Activated gamma-delta T cell treated with anti-CD3 and anti-CD28 coated beads, Interleukin-2, amount 50 U/mL, for 16 hours (primary cell): ENCODE measurements at regions not wholly inside any gene's neighbourhood (a gene's known extent, or its start where the extent isn't known, plus 50 kb on each side); places are given as distances from the start of the nearest gene placed in this dataset.

Experiments used
- DNase-seq: peaks from one replicate; pipeline ENCODE4 v3.0.0-alpha.2; 2020; ENCODE audit warnings: low read depth

DNA sequence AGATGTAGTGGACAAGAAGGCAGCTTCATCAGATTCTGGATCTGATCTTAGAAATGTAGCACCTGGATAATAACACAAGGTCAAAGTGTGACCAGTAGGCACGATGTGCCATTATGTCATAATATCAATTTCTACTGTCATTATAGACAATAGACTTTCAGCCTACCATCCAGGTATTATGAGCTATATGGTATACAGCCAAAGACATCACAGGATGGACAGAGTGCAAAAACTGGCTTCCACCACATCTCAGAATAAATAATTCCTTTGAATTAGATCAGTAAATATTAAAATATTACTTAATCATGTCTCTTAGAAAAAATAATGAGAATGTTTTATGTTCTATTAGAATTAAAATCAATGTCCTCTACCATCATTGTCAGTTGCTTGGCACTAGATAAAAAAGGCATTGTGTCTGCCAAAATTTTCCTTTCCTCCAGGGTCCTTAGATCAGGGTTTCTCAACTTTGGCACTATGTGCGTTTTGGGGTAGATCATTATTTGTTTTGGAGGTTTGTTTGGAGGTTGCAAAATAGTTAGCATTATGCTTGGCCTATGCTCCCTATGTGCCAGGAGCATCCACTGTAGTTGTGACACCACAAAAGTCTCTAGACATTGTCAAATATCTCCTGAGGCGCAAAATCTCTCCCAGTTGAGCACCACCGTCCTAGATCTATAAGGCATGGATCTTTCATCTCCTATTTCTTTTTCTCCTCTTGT is 86.7 kb upstream of the NRIP1 start:
- DNase-seq: no peak

DNA sequence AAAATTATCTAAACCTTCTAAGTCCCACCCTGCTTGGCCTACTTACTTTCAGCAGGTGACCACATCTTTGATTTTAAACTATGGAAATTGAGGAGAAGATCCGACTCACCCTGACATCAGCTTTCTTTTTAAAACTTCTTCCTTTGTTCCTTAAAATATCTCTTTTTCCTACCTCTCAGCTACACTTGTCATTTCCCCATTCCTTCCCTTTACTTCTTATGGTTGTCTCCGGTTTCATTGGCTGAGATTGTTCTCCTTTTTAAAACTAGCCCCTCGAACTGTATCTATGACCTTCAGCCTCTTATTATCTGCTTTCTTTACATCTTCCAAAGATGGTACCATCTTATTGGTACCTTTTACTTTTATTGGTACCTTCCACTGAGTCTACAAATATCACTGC is 87.8 kb upstream of the NRIP1 start:
- no peak for DNase-seq

GRCh38 chr21:15159382-15160020 is 94.7 kb upstream of the NRIP1 start:
- no peak for DNase-seq

- no peak for DNase-seq
Measured at GRCh38 chr21:15160136-15160535, 95.3 kb upstream of the NRIP1 start.

DNA sequence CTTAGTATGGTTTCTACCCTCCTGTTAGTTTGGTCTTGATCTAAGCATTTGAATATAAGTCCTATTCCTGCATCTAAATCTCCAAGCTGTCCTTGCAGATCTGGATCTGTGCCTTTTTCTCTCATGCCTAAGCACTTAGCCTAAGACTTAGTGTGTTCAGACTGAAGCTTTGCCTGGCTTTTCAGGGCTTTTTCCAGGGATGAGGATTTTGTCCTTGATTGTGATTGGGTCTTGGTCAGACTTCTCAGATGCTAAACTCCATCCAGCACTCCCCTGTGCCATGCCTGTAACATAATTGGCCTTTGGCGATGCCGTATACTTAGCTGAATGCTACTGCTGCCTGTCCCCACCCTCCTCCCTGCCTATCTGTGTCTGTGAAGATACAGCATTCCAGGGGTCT is 98.1 kb upstream of the NRIP1 start:
- DNase-seq: no peak

- no peak for DNase-seq
Measured at GRCh38 chr21:15164273-15164672, 99.5 kb upstream of the NRIP1 start.

DNA sequence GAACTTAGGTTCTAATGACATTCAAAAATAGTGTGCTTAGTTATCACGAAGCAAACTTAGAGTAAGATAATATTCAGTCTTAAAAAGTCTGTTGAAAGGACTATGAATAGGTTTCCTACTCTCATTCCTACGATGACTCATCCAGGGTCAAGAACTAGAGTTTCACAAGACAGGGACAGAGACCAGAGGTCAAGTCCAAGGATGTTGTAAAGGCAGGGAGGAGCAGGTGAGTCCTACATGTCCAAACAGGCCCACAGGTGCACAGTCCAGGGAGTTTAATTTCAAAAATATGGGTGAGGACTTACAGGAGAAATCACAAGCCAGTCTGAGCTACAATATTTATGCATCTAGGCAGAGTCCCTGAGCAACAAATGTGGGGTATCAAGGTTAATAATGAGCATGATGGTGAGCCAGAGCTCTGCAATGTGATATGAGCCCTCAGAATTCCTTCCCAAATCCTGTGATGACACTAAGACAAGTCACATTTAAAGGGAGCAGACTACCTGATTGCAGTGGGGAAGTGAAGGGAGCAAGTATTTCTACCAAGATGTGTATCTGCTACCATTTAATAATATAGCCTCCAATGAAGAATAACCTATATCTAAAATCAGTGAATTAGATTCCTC is 100.0 kb upstream of the NRIP1 start:
- no peak for DNase-seq

DNA sequence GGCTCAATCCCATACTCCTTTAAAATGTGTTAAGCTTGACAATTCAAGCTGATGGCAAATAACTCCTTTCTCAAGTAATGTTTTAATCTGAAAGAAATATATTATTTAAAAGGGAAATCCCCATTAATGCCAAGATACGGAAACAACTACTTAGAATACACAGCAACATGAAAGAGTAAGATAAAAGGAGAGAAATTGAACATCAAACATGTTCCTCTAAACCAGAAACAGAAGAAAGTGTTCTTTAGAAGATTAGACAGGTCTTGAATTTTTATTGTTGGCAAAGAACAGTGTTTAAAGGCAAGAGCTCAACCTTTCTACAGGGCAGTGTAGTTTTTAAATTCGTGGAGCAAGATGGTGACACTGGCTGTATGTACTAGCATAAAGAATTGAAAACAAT is 105.8 kb upstream of the NRIP1 start:
- no peak for DNase-seq

GRCh38 chr21:15171546-15171945 is 106.7 kb upstream of the NRIP1 start:
- no peak for DNase-seq

- DNase-seq: no peak
Measured at GRCh38 chr21:15172963-15173362, 108.2 kb upstream of the NRIP1 start.

GRCh38 chr21:15174923-15175322 is 110.1 kb upstream of the NRIP1 start:
- no peak for DNase-seq

- no peak for DNase-seq
Measured at GRCh38 chr21:15182731-15183130, 117.9 kb upstream of the NRIP1 start.

DNA sequence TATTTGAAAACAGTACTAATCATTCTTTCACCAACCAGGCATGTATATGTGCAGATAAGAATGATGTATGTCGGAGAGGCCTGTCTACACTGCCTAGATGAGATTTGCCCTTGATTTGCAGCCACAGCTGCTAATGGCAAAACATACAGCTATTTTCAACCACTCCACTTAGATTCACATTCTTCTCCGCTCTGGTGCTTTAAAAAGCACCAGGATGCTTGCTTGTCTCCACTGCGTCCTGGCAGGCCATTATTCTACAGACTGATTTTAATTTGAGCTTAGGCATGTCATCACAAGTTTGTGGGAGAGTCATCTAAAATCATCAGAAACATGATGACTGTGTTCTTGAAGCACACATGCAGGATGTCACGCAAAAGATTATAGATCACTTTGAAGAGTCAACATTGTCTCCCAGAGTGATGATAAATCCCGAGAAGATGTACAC is 119.0 kb upstream of the NRIP1 start:
- DNase-seq: no peak

DNA sequence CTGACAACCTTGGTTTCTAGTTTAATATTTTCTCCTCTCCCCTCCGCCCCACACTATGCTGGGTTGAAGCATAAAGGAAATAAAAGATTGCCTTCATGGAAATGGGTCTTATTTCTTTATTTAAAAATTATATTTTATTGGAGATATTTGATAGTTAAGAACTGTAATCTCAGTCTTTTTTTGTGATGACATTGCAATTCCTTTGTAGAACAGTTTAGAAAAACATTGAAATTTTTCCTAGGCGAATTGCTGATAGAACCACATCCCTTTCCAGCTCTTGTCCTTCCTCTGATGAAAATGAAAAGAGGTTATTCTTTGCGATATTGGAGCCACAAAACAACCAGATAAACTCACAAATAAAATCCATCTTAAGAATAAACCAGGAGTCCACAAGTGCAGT is 125.6 kb upstream of the NRIP1 start:
- DNase-seq: no peak

DNA sequence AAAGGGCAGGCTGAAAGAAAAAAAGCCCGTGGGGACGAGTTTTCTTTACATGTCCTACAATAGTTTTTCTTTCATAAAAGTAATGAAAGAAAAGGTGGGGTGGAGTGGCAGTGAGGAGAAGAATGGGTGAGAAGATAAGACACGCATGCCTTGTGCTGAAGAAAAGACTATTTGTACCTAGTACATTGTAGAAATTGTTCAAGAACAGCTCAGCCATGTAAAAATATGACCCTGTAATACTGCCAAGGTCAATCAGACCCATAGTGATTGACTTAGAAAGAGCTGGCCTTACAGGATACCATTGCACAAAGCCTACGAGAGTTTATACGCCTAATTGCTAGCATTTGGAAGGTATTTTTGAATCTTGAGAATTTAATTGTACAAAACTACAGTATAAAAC is 126.0 kb upstream of the NRIP1 start:
- DNase-seq: no peak

DNA sequence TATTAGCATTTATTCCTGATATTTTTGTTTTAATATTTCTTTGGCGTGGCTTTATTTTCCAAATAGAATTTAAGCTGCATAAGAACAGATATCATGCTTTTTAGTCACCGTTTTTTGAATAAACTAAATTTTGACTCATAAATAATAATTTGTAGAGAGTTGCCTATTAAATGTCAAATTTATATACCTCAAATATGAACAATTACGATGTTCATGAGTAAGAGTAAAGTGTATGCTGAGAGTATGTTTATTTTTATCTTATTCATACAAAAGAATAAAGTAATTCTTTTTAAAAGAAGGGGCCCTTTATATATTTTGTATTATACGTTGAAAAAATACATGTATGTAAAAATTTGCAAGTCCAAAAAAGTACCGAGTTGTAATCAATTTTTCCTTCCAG is 126.5 kb upstream of the NRIP1 start:
- DNase-seq: no peak

- DNase-seq: no peak
Measured at GRCh38 chr21:15192243-15192642, 127.4 kb upstream of the NRIP1 start.

GRCh38 chr21:15193937-15194336 is 129.1 kb upstream of the NRIP1 start:
- DNase-seq: no peak

DNA sequence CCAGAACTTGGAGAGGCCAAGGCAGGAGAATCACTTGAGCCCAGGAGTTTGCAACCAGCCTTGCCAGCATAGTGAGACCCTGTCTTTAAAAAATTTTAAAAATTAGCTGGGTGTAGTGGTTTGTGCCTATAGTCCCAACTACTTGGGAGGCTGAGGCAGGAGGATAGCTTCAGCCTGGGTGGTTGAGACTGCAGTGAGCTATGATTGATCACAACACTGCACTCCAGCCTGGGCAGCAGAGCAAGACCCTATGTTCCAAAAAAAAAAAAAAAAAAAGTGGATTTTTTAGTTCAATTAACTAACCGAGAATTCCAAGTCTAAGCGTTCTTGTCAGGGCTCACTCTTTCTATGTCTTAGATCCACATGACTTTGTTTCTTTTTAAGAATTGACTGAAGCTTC is 130.3 kb upstream of the NRIP1 start:
- no peak for DNase-seq

DNA sequence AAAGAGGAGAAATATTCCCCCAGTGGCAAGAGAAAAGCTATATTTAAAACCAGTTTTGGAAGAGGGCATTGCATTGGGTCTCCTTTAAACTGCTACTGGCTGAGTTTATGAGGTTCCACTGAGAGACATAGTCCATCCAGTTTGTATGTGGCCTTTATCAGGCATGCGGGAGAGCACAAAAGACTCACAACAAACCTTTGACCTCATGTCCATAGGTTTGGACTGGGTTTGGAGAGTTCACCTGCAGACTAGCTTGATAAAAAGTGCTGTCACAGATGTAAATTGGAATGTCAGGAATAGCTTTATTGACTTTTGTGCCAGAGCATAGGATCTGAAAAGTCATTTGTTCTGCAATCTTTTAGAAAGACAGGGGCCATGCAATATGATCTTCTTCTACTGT is 131.0 kb upstream of the NRIP1 start:
- DNase-seq: no peak

GRCh38 chr21:15197696-15198095 is 132.9 kb upstream of the NRIP1 start:
- DNase-seq: no peak

GRCh38 chr21:15199414-15200383 is 134.9 kb upstream of the NRIP1 start:
- no peak for DNase-seq
